AML-193 (cell line): ENCODE measurements at regions not wholly inside any gene's neighbourhood (a gene's known extent, or its start where the extent isn't known, plus 50 kb on each side); places are given as distances from the start of the nearest gene placed in this dataset.
"Not testable (repeated sequence)": the region's sequence is repeated elsewhere in the genome, so short reads cannot be mapped to it uniquely, and the experiment has no call there.

Experiments used
- DNase-seq, 2 experiments: peaks; one replicate each; lab custom pipeline; 2025; lab: John Stamatoyannopoulos, UW

- not testable (repeated sequence) for DNase-seq
Measured at GRCh38 chr10:57551774-57552173, 715.9 kb downstream of the IPMK start.

DNA sequence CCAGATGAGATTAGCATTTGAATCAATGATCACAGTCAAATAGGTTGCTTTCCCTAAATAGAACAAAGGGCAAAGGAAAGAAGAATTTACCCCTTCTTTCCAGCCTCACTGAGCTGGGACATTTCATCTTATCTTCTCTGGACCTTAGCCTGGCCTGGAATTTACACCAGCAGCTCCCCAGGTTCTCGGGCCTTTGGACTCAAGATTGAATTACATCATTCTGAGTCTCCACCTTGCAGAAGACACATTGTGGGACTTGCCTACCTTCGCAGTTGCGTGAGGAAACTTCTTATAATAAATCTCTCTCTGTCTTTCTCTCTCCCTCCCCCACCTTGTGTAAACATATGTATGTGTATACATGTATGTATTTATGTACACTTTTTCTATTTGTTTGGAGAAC lies 732.4 kb downstream of the IPMK start:
- DNase-seq = no peak

GRCh38 chr10:57513637-57514036 lies 754.1 kb downstream of the IPMK start:
- no peak for DNase-seq

- no peak for DNase-seq
Measured at GRCh38 chr10:57507788-57508187, 759.9 kb downstream of the IPMK start.

- DNase-seq = no peak
Measured at GRCh38 chr10:57506414-57507094, 761.1 kb downstream of the IPMK start.

- DNase-seq = no peak
Measured at GRCh38 chr10:57494486-57494885, 773.2 kb downstream of the IPMK start.

GRCh38 chr10:57482259-57482658 lies 785.4 kb downstream of the IPMK start:
- DNase-seq = no peak

GRCh38 chr10:57472823-57473619 lies 794.7 kb downstream of the IPMK start:
- no peak for DNase-seq

DNA sequence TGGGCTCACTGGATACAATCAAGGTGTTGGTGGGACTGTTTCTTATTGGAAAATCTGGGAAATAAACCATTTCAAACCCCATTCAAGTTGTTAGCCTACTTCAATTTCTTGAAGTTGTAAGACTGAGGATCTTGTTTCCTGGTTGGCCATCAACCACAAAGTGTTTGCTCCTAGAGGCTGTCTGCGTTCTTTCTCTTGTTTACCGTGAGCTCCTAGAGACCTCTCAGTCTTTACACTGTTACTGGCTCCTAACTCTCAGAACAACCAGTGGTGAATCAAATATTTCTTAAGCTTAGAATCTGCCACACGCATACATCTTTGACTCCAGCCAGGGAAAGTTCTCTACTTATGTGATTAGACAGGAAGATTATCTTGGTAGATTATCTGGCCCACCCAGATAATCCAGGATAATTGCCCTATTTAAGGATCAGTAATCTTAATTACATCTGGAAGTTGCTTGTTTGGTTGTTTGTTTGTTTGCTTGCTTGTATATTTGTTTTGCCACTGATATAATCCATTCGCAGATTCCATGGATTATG lies 798.7 kb downstream of the IPMK start:
- DNase-seq = no peak

- DNase-seq = no peak
Measured at GRCh38 chr10:57465155-57465554, 802.5 kb downstream of the IPMK start.

DNA sequence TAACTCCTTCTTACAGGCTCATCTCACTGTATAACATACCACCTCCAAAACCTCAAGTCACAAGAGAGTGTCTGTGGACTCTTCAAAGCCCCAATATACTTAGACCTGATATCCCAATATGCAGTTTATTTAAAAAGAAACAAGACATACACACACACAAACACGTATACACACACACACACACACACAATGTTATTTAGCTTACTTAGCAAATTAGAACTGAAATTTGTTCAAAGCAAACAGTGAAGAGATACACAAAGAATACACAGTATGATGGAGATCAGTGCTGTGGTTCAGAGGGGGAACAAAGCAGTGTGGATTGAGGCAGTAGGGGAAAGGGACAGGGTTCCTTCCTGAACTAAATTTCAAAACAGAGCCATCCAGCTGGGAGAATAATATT lies 807.2 kb downstream of the IPMK start:
- no peak for DNase-seq

DNA sequence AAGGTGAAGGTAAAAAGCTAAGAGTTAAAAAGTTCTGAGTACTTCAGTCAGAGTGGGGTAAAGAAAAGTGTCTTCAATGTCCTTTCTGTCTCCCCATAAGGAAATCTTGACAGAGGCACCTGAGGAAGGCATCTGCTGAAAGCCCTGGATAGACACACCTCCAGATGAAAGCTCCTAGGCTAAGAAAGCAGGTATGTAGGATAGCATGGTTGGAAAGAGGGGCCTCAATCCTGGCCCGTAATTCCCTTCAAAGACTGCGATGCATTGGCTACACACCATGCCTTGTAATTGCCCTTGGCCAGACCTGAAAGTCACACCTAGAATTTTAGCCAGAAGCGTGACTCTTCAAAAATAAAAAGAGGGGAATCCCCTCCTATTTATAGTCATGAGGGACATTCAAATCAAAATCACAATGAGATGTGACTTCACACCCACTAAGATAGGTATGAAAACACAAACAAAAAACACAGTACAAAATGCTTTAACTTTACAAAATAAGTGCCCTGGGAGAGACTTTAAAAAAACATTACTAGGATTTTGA lies 809.7 kb downstream of the IPMK start:
- DNase-seq = no peak

DNA sequence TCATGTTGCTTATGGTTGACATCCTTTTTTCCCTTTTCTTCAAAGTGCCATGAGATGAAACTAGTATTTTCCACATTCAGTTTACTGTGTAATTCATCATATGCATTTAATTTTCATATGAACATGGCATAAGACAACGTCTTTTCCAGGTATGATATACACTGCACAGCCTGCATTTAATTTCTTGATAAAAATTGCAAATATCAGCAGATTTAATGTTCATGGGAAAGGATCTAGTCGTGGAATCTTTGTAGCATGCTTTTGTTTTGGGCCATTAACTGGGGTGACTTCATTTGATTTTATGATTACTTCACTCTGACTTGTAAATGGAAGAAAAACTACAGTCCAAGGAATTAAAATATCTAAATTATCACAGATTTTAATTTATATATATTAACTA lies 837.3 kb downstream of the IPMK start:
- DNase-seq = no peak

DNA sequence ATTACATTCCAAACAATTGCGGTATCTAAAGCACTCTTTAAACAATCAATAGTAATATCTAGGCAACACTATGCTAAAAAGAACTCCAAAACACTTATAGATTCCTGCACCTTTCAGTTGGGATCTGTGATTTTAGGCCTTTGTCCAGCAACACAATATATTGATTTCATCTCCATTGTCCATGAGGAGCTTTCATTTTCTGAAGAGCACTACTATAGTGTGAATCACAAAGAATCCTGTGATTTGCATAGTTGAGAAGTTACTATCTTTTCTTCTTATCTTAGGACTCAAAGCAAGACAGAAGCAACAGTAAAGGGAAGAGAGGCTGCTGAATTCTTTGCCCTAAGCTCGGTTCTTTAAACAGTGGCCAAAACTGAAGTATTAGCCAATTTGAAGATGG lies 846.8 kb downstream of the IPMK start:
- no peak for DNase-seq

DNA sequence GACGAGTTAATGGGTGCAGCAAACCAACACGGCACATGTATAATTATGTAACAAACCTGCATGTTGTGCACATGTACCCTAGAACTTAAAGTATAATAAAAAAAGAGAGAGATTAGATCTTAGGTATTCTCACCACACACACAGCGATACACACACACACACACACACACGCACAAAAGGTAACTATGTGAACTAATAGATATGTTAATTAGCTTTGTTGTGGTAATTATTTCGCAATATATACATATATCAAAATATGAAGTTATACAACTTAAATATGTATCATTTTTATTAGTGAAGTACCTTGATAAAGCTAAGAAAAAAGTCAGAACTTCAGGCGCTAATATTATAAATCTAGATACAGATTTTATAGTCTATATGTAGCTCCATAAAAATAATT lies 849.2 kb downstream of the IPMK start:
- no peak for DNase-seq

GRCh38 chr10:57395923-57396322 lies 871.8 kb downstream of the IPMK start:
- DNase-seq = no peak

DNA sequence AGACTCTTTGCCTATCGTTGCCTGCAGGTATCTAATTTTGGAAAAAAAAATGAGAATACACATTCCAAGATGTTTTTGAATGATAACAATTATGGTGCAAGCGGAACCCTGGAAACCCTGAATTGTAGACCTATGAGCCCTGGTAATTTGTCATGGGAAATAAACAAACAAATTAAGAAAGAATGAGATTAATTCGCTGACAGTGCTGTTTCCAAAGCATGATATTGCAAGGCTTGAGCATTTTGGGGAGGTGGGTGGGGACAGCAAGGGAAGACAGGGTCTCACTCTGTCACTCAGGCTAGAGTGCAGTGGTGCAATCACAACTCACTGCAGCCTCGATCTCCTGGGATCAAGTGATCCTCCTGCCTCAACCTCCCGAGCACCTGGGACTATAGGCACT lies 900.3 kb downstream of the IPMK start:
- no peak for DNase-seq

DNA sequence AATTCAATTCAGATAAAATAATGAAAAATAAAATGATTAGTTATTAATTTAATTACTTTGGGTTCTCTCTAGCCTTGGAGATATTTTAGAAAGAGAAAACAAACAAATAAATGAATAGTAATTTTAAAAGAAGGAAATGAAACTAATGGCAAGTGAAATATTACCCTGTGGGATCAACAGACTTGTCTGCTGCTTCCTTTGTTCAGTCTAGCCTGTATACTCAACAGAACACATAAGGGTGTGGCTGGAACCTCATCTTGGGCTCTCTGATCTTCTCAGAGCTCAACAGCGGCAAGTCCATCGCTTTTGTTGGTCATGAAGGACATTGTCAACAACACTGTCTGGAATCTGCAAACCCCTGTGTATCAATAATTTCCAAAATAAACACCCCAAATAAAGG lies 904.9 kb downstream of the IPMK start:
- DNase-seq = no peak

DNA sequence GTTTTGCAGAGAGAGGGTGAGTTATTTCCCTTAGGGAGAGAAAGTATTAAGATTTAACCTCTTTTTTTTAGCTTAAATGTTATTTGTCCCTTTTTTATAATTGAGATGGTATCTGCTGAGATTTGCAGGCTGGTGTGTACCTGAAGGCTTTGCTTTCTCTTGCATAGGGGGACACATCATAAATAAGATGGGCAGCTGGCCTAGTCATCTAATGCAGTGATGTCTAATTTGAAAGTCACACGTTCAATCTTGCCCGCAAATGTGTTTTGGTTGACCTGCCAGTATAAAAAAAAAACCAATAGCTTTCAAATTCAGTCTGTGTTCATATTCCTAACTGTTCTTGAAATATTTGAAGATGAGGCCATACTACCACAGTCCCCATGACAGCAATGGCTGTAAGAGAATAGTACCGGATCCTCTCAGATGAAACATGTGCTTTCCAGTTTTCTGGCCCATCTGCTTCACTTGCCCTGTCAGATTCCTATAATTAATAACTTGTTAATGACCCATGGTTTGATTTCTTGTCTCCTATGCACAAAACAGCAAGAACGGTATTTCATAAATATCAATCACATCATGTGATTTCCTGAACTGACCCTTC lies 914.2 kb downstream of the IPMK start:
- no peak for DNase-seq

- DNase-seq = no peak
Measured at GRCh38 chr10:57351076-57351475, 916.6 kb downstream of the IPMK start.

GRCh38 chr10:57341294-57341693 lies 926.4 kb downstream of the IPMK start:
- DNase-seq = no peak

- peak; percentile 36 to 47 for DNase-seq
Measured at GRCh38 chr10:57338823-57339558, 928.7 kb downstream of the IPMK start.
